Neural cell (in vitro differentiated cells): ENCODE measurements at regions not wholly inside any gene's neighbourhood (a gene's known extent, or its start where the extent isn't known, plus 50 kb on each side); places are given as distances from the start of the nearest gene placed in this dataset.

Source experiments
- CTCF ChIP-seq: fragments of 450-650 bp; IDR thresholded peaks from 2 replicates; pipeline ENCODE4 v1.5.1; 2014; ENCODE audit warnings: antibody characterized with exemption, mild to moderate bottlenecking, moderate library complexity; ENCODE audit not compliant: poor library complexity, severe bottlenecking
- EP300 ChIP-seq: fragments of 450-650 bp; conservative IDR thresholded peaks from 2 replicates; pipeline ENCODE4 v1.6.1; 2014; ENCODE audit warnings: antibody characterized with exemption, mild to moderate bottlenecking, moderate library complexity; ENCODE audit not compliant: poor library complexity, severe bottlenecking
- EZH2 ChIP-seq: fragments of 200-600, 300-800 bp; shearing (Covaris generic), sonication (generic); IDR thresholded peaks from 2 replicates; pipeline ENCODE4 v1.6.1; 2014; ENCODE audit warnings: antibody characterized with exemption, low read length, borderline replicate concordance, mild to moderate bottlenecking; ENCODE audit not compliant: insufficient read depth, poor library complexity, severe bottlenecking
- MXI1 ChIP-seq: fragments of 450-650 bp; conservative IDR thresholded peaks from 2 replicates; pipeline ENCODE4 v1.6.1; 2014; ENCODE audit warnings: antibody characterized with exemption, mild to moderate bottlenecking; ENCODE audit not compliant: poor library complexity, severe bottlenecking
- POLR2AphosphoS5 ChIP-seq: IDR thresholded peaks from 2 replicates; pipeline ENCODE4 v1.6.1; 2012
- RAD21 ChIP-seq: fragments of 450-650 bp; conservative IDR thresholded peaks from 2 replicates; pipeline ENCODE4 v1.6.1; 2014; ENCODE audit warnings: antibody characterized with exemption, mild to moderate bottlenecking, moderate library complexity
- REST ChIP-seq: IDR thresholded peaks from 2 replicates; pipeline ENCODE4 v1.6.1; 2012; ENCODE audit warnings: borderline replicate concordance
- SMC3 ChIP-seq: fragments of 450-650 bp; conservative IDR thresholded peaks from 2 replicates; pipeline ENCODE4 v1.6.1; 2014; ENCODE audit warnings: antibody characterized with exemption, mild to moderate bottlenecking, moderate library complexity; ENCODE audit not compliant: poor library complexity
- TAF1 ChIP-seq: IDR thresholded peaks from 2 replicates; pipeline ENCODE4 v1.6.1; 2012; ENCODE audit warnings: low read depth

- TF ChIP-seq EZH2 (no peak), POLR2AphosphoS5 (no peak), CTCF (no peak), SMC3 (no peak), RAD21 (no peak), EP300 (no peak), TAF1 (no peak), REST (no peak), MXI1 (no peak)
Observed at GRCh38 chrX:45740291-45740690, 539.6 kb upstream of the DIPK2B start.
